ENCODE measurements at regions not wholly inside any gene's neighbourhood (a gene's known extent, or its start where the extent isn't known, plus 50 kb on each side); places are given as distances from the start of the nearest gene placed in this dataset.

DNA sequence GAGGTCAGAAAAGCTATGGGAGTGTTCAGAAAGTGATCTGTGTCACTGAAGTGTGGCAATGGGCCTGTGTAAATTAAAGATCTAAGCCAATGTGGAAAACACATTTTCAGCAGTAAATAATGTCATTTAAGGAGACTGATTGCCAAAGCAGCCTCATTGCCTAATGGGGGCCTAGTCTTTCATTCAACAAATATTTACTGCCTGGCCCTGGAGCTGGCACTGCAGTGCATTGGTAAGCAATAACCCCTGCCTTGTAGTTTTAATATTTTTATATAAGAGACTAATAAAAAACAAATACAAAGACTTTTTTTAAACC lies 326.6 kb downstream of the BTG1 start:
- DNase-seq (ENCODE audit: insufficient read length, low spot score) (no peak), FAIRE-seq (no peak)

DNA sequence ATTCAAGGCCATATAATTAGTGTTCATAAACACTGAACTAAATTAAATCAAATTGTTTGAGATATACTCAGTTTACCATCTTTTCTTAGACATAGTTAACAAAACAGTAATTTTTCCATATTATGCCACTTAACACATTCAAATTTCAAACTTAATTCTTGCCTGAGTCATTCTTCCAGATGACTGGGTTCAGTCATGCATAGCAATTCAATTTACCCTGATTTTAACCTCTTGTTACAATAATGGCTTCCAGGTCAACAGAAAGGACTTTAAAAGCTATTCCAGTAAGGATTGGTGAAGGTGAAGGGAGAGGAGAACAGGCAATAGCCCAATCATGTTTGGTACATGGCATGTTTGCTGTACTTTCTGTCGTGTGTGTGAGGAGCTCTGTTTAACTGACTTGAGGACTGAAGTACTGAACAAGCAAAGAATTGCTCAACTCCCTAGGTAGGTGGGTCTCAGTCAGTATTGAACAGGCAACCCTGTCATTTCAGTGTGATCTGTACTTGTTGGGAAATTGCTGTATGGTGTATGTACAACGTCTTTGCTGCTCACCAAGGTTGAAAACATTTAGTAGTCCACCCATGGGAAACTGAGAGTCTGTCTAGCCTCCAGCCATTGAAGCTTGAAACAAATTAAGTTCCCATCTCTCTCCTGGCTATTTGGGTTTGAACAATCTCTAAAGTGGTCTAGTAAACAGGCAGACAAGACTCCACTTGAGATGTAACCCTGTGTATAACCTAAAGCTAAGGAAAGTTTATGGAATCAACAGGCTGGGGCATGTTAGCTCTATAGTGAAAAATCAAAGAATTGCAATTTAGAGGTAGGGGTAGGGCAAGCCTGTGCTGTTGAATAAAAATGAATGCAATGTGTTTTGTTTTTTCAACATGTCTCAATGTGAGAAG lies 327.2 kb downstream of the BTG1 start:
- FAIRE-seq = no peak
- DNase-seq (ENCODE audit: insufficient read length, low spot score) = no peak

DNA sequence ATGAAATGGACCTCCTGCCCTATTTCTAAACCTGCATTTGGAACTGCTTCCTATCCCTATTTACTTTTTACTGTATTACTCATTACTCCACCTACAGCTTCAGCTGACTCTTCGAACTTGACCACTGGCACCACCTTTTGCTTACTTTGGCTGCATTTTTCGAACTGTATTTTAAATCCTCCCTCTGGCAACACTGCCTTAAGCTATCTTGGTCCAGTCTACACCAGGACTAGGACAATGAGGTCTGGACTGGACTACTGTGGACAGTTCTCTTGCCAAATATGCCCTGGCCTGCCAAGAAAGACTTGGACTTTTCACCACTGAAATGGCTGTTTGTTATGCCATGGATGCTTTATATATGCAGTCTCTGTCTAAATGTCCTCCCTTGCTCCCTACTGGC lies 328.1 kb downstream of the BTG1 start:
- FAIRE-seq (no peak), DNase-seq (ENCODE audit: insufficient read length, low spot score) (no peak)

DNA sequence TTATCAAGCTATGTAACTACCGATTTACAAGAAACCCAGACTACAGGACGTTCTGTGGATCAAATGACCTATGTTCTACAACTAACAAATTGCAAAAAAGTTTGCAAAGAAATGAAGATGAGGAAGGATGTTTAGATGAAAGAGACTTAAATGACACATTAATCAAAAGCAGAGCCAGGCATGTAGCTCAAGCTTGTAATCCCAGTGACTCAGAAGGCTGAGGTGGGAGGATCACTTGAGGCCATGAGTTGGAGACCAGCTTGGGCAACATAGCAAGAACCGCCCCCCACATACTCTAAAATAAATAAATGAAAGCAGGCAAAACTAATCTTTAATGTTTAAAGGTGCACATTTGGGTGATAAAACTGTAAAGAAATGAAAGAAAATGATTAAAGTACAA lies 331.9 kb downstream of the BTG1 start:
- FAIRE-seq (no peak), DNase-seq (ENCODE audit: insufficient read length, low spot score) (no peak)

DNA sequence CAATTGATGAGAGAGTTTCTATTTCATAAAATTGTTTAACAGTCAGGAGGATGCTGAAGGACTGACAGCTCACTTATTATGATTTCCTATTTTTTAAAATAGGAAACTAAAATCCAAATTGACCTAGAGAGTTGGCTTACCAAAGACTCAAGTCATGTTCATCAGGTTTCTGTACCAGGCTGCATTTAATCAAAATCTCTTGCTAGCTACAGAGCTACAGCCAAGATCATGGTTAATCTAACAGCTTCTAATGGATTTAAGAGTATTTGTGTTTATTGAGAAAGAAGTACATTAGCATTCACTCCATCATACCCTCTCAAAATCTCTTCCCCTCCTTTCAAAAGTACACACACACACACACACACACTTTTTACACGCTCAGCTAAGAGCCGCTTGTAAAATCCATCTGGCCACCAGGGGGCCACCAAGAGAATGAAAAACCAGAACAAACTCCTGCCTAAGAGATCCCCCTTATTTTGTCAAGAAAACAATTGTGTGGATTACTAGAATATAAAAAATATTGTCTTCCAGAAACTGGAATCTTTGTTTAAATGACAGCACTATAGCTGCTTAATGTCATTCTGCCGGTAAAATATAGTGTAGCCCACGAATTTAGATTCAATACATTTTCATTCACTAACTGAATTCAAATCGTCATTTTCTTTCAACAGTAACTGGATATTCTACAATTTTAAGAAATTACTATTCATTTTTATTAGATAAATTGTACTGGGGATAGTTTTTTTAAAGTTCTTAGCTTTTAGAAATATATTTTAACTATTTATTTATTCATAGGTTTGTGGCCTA lies 334.0 kb downstream of the BTG1 start:
- FAIRE-seq = peak; percentile 93
- peak; percentile 19 for DNase-seq (ENCODE audit: insufficient read length, low spot score)

DNA sequence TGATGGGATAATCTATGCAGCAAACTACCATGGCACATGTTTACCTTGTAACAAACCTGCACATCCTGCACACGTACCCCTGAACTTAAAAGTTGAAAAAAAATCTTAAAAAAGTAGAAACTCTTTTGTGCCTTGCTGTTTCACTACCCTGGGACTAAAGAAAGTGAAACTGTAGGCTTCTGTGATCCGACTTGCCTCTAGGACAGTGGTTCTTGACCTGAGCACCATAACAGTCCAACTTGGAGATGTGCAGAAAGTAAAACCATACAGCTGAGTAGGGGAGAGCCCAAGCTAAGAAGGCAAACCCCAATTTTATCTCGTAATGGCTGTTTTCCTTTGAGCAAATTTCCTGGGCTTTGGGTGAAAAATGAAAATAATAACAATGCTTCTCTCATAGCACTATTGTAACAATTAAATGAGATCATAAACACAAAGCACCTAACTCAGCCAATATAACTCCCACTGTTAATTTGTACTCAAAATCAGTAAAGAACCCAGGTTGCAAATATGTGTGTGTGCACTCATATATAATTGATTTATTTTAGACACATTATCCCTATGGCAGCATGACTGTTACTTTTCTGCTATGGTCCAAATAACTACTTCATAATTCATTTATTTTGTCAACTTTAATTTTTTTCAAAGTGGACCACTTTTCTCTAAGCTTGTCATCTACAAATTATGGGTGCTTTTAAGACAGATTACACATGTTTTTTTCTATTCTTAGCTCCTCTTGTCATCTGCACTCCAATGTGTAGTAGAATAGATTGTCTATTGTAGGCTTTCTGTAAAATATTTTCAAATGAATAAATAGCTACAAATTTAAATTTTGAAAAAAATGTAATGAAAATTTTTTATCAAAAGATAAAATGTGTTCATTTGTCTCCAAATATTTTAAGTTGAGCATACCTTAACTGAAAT lies 334.9 kb downstream of the BTG1 start:
- no peak for FAIRE-seq
- DNase-seq (ENCODE audit: insufficient read length, low spot score) = no peak

DNA sequence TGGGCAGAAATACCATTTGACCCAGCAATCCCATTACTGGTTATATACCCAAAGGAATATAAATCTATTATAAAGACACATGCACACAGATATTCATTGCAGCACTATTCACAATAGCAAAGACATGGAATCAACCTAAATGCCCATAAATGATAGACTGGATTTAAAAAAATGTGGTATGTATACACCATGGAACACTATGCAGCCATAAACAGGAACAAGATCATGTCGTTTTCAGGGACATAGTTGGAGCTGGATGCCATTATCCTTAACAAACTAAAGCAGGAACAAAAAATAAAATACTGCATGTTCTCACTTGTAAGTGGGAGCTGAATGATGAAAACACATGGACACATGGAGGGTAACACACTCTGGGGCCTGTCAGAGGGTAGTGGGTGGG lies 335.6 kb downstream of the BTG1 start:
- no peak for DNase-seq (ENCODE audit: insufficient read length, low spot score)
- FAIRE-seq = no peak

DNA sequence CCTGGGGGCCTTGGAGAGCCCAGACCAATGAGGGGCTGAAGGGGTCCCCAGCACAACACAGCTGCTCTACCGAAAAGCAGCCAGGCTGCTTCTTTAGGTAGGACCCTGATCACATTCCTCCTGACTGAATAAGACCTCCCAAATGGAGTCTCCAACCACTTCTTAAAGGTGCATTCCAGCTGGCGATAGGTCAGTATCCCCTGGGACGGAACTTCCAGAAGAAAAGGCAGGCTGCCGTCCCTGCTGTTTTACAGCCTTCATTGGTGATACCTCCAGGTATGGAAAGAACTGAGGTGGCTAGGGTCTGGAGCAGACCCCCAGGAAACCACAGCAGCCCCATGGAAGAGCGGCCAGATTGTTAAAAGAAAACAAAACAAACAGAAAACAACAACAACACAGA lies 340.6 kb downstream of the BTG1 start:
- no peak for DNase-seq (ENCODE audit: insufficient read length, low spot score)
- FAIRE-seq = no peak

DNA sequence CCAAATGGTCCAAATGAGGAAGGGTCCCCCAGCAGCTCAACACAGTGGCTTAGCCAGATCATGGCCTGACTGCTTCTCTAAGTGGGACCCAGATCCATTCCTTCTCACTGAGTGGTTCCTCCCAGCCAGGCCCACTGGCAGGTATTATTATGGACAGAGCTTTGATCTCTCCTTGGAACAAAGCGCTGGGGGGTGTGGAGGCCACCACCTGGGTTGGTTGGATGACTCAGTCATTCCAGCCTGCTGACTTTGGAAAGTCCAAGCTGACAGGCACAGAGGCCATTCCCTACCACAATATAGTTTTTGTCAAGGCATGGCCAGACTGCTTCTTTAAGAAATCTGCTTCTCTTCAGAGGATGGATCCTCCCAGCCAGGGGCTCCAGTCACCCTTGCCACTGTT lies 341.1 kb downstream of the BTG1 start:
- DNase-seq (ENCODE audit: insufficient read length, low spot score) (no peak), FAIRE-seq (no peak)

DNA sequence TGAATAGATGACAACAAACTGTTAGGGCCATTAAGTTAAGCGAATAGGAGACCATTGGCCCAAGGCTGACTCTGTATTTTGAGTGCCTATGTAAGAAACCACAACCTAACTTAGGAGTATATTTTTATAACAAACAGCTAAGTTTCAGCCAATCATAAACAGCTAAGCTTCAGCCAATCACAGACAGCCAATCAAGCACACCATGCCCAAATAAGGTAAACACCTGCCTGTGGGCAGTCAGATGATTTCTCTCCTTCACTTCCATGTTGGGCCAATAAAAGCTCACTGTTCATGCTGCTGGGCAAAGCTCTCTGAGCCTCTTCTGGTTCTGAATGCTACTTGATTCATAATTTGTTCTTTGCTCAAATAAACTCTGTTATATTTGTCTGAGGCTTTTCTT lies 344.6 kb downstream of the BTG1 start:
- FAIRE-seq (no peak), DNase-seq (ENCODE audit: insufficient read length, low spot score) (no peak)

DNA sequence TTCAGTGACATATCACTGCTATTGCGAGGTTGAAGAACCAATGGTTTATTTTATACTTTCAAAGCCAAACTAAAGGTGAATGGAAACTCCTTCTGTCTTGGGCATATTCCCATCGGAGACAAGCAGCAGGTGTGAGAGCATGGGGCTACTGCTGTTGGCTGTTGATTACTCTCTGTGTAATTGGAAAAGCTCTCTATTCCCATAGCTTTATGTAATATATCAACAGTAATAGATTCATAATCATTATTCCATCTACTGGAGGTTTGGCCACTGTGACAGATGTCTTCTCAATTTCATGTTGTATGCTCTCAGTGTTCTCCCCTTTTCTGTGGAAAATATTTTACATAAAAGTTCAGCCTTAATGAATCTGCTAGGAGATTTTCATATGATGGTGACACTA lies 352.0 kb downstream of the BTG1 start:
- FAIRE-seq = no peak

DNA sequence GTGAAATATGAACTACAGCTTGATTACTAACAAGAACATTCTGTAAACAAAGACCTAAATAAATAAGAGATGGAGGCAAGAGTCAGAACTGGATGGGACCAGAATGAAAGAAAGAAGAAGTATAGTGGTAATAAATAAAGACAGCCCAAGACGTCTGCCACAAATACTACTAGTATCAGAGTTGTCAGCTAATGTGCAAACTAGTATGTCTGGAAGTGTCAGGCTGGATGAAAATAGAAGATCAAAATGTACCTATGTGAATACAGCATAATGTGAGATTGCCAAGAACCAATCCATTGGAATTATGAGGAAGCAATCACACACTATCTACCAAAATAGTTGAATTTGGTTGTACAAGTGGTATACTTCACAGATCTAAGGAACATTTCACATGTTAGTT lies 353.0 kb downstream of the BTG1 start:
- no peak for DNase-seq (ENCODE audit: insufficient read length, low spot score)
- no peak for FAIRE-seq

More for the DNA sequence above, 352.0 kb downstream of the BTG1 start:
- no peak for DNase-seq (ENCODE audit: insufficient read length, low spot score)

DNA sequence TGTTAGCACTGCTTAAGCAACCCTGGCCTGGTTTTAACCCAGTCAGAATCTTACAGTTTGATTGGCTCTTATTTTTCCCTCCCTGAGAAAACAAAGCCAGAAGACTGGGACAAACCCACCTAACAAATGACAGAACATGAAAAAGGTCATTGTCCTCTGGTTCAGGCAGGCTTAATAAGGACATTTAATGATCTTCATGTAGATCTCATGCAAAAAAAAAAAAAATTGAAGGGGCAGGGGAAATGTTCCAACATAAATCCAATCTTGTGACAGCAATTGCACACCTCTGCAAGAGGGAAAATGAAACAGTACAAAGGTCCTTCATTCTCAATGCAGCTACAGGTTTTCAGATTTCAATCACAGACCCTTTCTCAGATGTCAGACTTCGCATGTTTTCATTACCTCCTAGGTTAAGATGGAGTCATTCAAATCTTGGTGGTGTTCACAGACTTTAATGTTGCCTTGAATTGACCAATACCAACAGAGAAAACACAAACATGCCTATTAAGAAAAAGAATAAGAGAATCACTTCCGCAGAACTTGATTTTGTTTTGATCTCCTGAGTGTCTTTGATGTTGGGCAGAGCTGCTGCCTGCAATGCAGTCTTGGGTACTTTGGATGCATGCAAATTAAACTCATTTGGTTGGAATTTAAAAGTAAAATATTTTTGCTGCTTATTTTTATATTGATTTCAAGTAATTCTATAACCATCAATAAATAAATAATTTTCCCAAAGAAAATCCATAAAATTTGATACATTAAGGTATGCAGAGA lies 359.0 kb downstream of the BTG1 start:
- FAIRE-seq (no peak), DNase-seq (ENCODE audit: insufficient read length, low spot score) (no peak)

DNA sequence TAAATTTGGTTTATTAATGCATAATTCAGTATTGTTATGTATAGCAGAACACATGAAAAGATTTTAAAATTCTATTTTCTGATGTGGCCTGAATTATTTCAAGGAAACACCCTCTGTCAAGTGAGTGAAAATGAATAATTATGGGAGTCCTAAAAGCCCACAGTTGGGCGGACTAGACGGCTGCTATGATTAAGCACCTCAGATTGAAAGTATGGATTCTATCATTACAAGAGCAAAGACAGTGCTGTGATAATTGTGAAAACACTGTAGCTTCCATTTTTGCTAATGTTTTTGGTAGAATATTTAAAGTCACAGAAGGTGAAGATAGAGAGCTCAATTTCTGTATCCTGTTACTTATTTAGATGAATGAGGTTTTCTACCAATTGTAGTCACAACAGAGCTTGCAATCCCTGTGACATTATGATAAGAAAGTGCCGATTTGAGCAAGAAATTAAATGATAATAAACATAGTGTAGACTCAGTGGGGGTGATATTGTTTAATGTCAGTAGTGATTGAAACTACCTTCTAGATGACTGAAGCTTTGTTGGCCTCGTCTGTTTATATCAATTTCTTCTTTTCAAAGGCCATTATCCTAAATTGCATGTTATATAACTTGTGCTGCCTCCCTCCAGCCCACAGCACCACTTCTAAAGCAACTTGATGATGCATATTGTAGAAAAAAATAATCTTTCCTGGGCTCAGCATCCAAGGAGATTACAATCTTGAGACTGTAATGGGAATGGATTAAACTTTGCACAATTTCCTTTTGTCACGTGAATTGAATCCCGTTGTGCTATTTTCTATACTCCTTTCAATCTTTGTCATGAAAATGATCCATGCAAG lies 359.8 kb downstream of the BTG1 start:
- DNase-seq (ENCODE audit: insufficient read length, low spot score) (no peak), FAIRE-seq (no peak)

DNA sequence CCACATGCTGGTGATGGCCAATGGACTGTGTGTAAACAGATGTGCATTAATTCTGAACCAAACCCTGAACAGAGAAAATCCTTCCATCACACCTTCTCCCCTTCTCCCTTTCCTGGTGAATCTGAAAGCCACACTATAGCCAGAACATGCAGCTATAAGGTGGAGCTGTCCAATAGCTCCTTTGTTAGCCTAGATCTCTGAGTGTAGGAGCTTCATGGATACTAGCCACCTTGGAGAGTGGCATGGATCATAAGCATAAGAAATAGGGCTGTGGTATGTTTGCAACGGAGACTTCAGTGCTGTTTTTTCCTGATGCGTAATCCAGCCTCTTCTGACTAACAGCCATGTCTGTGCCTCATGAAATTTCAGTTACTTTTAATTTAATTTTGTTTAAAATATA lies 364.5 kb downstream of the BTG1 start:
- DNase-seq (ENCODE audit: insufficient read length, low spot score) (no peak), FAIRE-seq (no peak)

DNA sequence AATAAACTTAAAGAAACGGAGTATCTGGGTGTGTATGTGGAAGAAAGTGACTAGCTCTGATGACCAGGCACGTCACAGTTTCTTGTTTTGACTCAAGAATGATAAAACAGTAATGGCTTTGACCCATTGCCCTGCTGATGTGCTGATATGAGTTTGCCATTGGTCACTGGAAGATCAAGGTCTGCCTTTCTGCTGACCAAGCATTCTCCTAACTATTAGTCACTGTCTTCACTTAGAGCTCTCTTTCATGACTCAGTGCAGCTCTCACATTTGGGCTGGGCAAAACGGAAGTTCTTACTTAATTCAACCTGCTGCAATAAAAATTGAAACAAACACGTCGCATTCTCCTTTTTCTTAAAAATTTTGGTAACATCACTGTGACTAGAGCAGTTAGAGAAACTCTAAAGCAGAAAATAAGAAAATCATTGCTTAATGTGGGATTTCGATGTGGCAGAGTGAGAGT lies 366.7 kb downstream of the BTG1 start:
- FAIRE-seq (peak; percentile 96), DNase-seq (ENCODE audit: insufficient read length, low spot score) (peak; percentile 22)

DNA sequence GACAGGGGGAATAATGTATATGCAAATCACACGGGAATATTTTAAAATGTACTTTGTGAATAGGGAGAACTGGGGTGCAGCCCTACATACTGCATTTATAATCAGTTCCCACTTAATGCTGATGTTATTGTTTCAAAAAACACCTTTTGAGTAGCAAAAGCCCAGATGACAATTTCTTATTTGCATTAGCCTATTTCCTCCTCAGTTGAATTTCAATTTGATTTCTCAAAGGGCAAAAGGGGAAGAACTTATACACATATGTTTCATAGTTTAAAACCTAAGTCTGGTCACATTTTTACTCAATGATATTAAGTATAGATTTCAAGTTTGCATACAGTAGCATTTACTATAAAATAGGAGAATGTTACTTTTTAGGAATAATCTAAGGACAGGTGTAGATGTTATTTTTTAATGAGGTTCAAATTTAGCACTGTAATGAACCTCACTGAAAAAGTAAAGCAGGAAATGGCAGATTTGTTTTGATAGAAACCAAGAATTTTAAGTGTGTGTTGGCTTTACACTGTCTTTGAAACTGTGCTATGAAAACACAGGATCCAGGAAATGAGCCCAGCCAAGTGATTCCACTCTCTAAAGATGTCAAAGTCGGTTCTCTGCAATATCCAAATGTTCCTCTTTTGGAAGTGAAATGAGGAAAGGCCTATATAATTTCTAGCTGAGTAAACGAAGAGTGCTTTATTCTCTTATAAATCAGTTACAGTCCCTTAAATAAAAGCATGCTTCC lies 367.4 kb downstream of the BTG1 start:
- DNase-seq (ENCODE audit: insufficient read length, low spot score) = no peak
- no peak for FAIRE-seq

DNA sequence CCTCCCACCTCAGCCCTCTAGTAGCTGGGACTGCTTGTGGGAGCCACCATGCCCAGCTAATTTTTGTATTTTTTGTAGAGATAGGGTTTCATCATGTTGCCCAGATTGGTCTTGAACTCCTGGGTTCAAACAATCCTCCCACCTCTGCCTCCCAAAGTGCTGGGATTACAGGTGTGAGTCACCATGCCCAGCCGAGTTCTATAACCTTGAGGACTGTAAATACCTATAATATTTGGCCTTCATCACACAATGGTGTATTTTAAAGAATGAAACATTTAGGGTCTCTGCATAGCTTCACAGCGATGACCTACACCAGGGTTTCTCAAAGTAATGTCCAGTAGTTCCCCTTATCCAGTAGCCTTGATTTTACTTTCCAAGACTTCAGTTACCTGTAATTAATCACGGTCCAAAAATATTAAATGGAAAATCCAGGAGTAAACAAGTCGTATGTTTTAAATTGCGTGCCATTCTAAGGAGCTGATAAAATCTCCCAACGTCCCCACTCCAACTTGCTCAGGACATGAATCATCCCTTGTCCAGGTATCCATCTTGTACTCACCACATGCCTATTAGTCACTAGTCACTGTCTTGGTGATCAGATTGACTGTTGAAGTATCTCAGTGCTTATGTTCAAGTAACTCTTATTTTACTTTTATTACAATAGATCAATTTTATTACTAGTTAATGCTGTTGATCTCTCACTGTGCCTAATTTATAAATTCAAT lies 368.2 kb downstream of the BTG1 start:
- DNase-seq (ENCODE audit: insufficient read length, low spot score) (no peak), FAIRE-seq (no peak)

Data from GM19239 (cell line).